WTC11 (cell line): ENCODE measurements at regions not wholly inside any gene's neighbourhood (a gene's known extent, or its start where the extent isn't known, plus 50 kb on each side); places are given as distances from the start of the nearest gene placed in this dataset.

Experiments
- CTCF ChIP-seq: fragments of 200-600 bp; IDR thresholded peaks from 2 replicates; pipeline ENCODE4 v1.8.0; 2022; ENCODE audit warnings: antibody characterized with exemption
- ZNF263 ChIP-seq: sonication (generic); formaldehyde crosslinking; IDR thresholded peaks from 2 replicates; pipeline ENCODE4 v1.8.1; 2022; ENCODE audit warnings: low read depth, mild to moderate bottlenecking, moderate library complexity, missing genetic modification reagents

- TF ChIP-seq CTCF (no peak), ZNF263 (CRISPR knock-in tag) (no peak)
Measured at GRCh38 chr6:44023586-44024454, 103.4 kb downstream of the MRPL14 start.
